ENCODE measurements at regions not wholly inside any gene's neighbourhood (a gene's known extent, or its start where the extent isn't known, plus 50 kb on each side); places are given as distances from the start of the nearest gene placed in this dataset.

- TF ChIP-seq CTCF (IDR thresholded peaks at IDR 0.05) (no peak), POLR2A (IDR thresholded peaks at IDR 0.05) (no peak)
Observed at GRCh38 chr6:91075244-91075976, 488.5 kb upstream of the MAP3K7 start.
